Adrenal gland (tissue), 5 donors: ENCODE measurements at regions not wholly inside any gene's neighbourhood (a gene's known extent, or its start where the extent isn't known, plus 50 kb on each side); places are given as distances from the start of the nearest gene placed in this dataset.

Experiments used
- CTCF ChIP-seq, 6 experiments: fragments of 450-650 bp in 4 of 6; fragments of 200-600 bp in 2 of 6; sonication (generic) in 1 of 6; IDR thresholded peaks; 1 replicate in 5 of 6; 2 replicates in 1 of 6; pipeline versions ENCODE4 v1.5.1 to v1.8.0; 2016 to 2021; ENCODE audit warnings: antibody characterized with exemption in 6 of 6, mild to moderate bottlenecking in 2 of 6, moderate library complexity in 1 of 6
- POLR2A ChIP-seq, 2 donors: fragments of 450-650 bp; IDR thresholded peaks; one replicate each; pipeline ENCODE4 v1.6.1; 2017; ENCODE audit warnings: antibody characterized with exemption in 2 of 2, mild to moderate bottlenecking in 2 of 2, moderate library complexity in 1 of 2
- donor health status: DM: no; HTN: no; CAD: no.

GRCh38 chr2:65991381-65992197, 443.3 kb upstream of the MEIS1 start:
- TF ChIP-seq CTCF (IDR thresholded peaks at IDR 0.05) (no peak), POLR2A (IDR thresholded peaks at IDR 0.05) (no peak)
